Spleen (tissue), 11 donors: ENCODE measurements at regions not wholly inside any gene's neighbourhood (a gene's known extent, or its start where the extent isn't known, plus 50 kb on each side); places are given as distances from the start of the nearest gene placed in this dataset.

Experiments used
- DNase-seq: peaks from one replicate; pipeline ENCODE4 v3.0.0-alpha.2; 2020
- H3K27ac ChIP-seq, 8 donors: fragments of 200-600 bp; sonication (generic) in 7 of 8; 1 replicate in 4 of 8; 2 replicates in 4 of 8; pipeline versions ENCODE4 v1.5.0 to v1.8.0; 2016 to 2021; ENCODE audit warnings: inconsistent platforms in 4 of 8, mild to moderate bottlenecking in 4 of 8, moderate library complexity in 1 of 8
- H3K27me3 ChIP-seq, 7 donors: fragments of 200-600 bp; sonication (generic) in 6 of 7; replicated peaks in 1 of 7; 1 replicate in 4 of 7; 2 replicates in 3 of 7; pipeline versions ENCODE4 v1.5.0 to v1.8.0; 2016 to 2021; ENCODE audit warnings: inconsistent platforms in 3 of 7, mild to moderate bottlenecking in 1 of 7
- H3K36me3 ChIP-seq, 6 donors: fragments of 200-600 bp; sonication (generic) in 5 of 6; 1 replicate in 4 of 6; 2 replicates in 2 of 6; pipeline versions ENCODE4 v1.5.0 to v1.8.0; 2016 to 2021; ENCODE audit warnings: inconsistent platforms in 2 of 6
- H3K4me1 ChIP-seq, 6 donors: fragments of 200-600 bp; sonication (generic) in 5 of 6; 1 replicate in 3 of 6; 2 replicates in 3 of 6; pipeline versions ENCODE4 v1.5.0 to v1.8.0; 2016 to 2021; ENCODE audit warnings: inconsistent platforms in 3 of 6
- H3K4me3 ChIP-seq, 8 donors: fragments of 200-600 bp; sonication (generic) in 7 of 8; 1 replicate in 4 of 8; 2 replicates in 4 of 8; pipeline versions ENCODE4 v1.5.0 to v1.8.0; 2016 to 2021; ENCODE audit warnings: inconsistent platforms in 4 of 8, mild to moderate bottlenecking in 4 of 8, moderate library complexity in 2 of 8
- H3K9me3 ChIP-seq, 8 donors: fragments of 200-600 bp; sonication (generic) in 7 of 8; 1 replicate in 4 of 8; 2 replicates in 4 of 8; pipeline versions ENCODE4 v1.5.0 to v1.8.0; 2016 to 2021; ENCODE audit warnings: inconsistent platforms in 4 of 8
- POLR2A ChIP-seq, 3 donors: fragments of 450-650 bp; IDR thresholded peaks; one replicate each; pipeline ENCODE4 v1.5.1; 2017; ENCODE audit warnings: antibody characterized with exemption in 3 of 3, mild to moderate bottlenecking in 1 of 3
- POLR2AphosphoS5 ChIP-seq, 3 donors: sonication (generic); formaldehyde crosslinking; IDR thresholded peaks; one replicate each; pipeline ENCODE4 v1.5.1; 2017; ENCODE audit warnings: antibody characterized with exemption in 3 of 3
- WGBS, 5 donors: extraction: QIAGEN DNeasy Blood & Tissue Kit in 3 of 5; methylation state at CpG; one replicate each; pipeline versions ENCODE4 v1.1.5 to v1.1.7; 2013 to 2018; 5-methylcytosine and 5-hydroxymethylcytosine counted together
- intact Hi-C: fragments of 100-400 bp; cut with DNase I; formaldehyde crosslinking; loops from one replicate; pipeline ENCODE4 v1.15.0; 2023; ENCODE audit warnings: low total_unique reads
- TF ChIP-seq, protein P1 (sequence below), 11 experiments: fragments of 200-600 bp in 7 of 11; fragments of 450-650 bp in 4 of 11; sonication (generic) in 4 of 11; IDR thresholded peaks in 8 of 11; conservative IDR thresholded peaks in 3 of 11; 1 replicate in 7 of 11; 2 replicates in 4 of 11; pipeline versions ENCODE4 v1.4.0 to v1.8.0; 2016 to 2021; ENCODE audit warnings: antibody characterized with exemption in 11 of 11, inconsistent platforms in 4 of 11, mild to moderate bottlenecking in 1 of 11
- donor health status: healthy with polysubstance abuse.
- donor health status: DM: no; HTN: no; CAD: no; lungs with moderate emphysema.
- donor health status: DM: no; HTN: no; CAD: no.
- donor health status: Bipolar disorder and iron deficiency.
- donor health status: healthy.
- donor health status: DM: no; HTN: no; CAD: no.
- donor health status: DM: yes; HTN: yes; CAD: no.

DNA sequence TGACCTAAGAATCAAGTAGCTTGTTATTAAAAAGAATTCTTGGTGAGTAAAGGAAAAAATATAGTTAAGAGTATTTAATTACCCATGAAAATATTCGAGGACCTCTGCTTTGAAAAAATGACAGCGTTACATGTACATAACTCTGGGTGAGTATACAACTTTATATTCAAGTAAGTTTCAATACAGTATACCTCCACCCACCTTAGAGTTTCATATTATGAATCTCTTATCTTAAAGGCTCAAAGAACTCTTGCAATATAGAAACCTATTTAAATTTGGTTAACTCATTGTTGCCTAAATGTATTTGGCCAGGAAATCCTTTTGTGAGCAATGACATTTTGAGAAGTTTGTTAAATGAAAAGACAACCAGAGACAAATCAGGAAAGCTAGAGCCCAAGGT, 138.2 kb downstream of the QDPR start:
- WGBS, 5 donors, result 73 to 88% (median 82%) methylated on average over 2 of the region's 2 CpGs
- TF ChIP-seq, protein P1, sequence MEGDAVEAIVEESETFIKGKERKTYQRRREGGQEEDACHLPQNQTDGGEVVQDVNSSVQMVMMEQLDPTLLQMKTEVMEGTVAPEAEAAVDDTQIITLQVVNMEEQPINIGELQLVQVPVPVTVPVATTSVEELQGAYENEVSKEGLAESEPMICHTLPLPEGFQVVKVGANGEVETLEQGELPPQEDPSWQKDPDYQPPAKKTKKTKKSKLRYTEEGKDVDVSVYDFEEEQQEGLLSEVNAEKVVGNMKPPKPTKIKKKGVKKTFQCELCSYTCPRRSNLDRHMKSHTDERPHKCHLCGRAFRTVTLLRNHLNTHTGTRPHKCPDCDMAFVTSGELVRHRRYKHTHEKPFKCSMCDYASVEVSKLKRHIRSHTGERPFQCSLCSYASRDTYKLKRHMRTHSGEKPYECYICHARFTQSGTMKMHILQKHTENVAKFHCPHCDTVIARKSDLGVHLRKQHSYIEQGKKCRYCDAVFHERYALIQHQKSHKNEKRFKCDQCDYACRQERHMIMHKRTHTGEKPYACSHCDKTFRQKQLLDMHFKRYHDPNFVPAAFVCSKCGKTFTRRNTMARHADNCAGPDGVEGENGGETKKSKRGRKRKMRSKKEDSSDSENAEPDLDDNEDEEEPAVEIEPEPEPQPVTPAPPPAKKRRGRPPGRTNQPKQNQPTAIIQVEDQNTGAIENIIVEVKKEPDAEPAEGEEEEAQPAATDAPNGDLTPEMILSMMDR (IDR thresholded peaks at IDR 0.05 in 8 of 11, conservative IDR thresholded peaks at IDR 0.05 in 3 of 11), result no peak
- TF ChIP-seq POLR2A (IDR thresholded peaks at IDR 0.05) (no peak), POLR2AphosphoS5 (IDR thresholded peaks at IDR 0.05) (no peak)
- H3K36me3 ChIP-seq, result no peaks in the 10 kb centered on the region
- intact Hi-C loops, result no loop called here
- no peak overlapping the region for H3K4me3 ChIP-seq
- H3K27ac ChIP-seq, result no peak overlapping the region
- no peaks in the 10 kb centered on the region for H3K27me3 ChIP-seq
- DNase-seq, result no peak
- no peaks in the 10 kb centered on the region for H3K9me3 ChIP-seq
- no peaks in the 10 kb centered on the region for H3K4me1 ChIP-seq

DNA sequence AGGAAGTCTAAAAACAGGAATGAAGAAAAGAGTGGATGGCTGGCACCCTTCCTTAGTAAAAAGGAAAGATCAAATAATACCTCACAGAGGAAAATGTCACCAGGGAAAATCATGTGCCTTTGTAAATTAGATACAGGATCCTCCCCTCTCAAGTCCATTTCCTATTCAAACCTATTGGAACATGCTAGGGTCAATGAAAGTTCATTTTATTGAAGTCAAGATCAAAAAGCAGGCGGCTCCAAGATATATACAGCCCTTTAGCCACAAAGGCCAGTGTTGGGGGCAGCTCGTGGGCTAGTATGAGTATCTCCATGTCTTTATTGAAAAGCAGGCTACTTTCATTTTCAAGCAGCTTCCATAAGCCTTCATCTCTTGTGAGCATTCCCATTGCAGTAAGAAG, 141.1 kb downstream of the QDPR start:
- no peaks in the 10 kb centered on the region for H3K9me3 ChIP-seq
- H3K27me3 ChIP-seq, result no peaks in the 10 kb centered on the region
- no peak overlapping the region for H3K27ac ChIP-seq
- intact Hi-C loops, result no loop called here
- H3K4me1 ChIP-seq, result no peaks in the 10 kb centered on the region
- H3K4me3 ChIP-seq, result no peak overlapping the region
- no peak for DNase-seq
- H3K36me3 ChIP-seq, result no peaks in the 10 kb centered on the region
- WGBS, 5 donors, result 37 to 84% (median 60%) methylated on average over 2 of the region's 2 CpGs
- TF ChIP-seq POLR2A (IDR thresholded peaks at IDR 0.05) (no peak), POLR2AphosphoS5 (IDR thresholded peaks at IDR 0.05) (no peak)
- TF ChIP-seq, protein P1 (IDR thresholded peaks at IDR 0.05 in 8 of 11, conservative IDR thresholded peaks at IDR 0.05 in 3 of 11), result no peak

DNA sequence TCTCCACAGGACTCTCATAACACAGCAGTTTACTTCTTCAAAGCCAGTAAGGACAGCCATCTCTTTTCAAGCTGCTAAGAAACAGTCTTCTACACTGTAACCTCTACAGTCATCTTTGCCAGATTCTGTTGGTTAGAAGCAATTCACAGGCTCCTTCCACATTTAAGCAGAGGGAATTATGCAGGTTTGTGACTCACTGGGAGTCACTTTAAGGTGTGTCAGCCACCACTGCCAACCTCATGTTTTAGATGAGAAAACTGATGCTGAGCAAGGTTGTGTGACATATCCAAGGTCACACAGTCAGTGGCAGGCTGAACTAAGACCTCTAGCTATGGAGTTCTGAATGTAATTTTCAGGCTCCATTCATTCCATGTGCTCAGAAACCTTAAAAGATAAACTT, 143.5 kb downstream of the QDPR start:
- DNase-seq, result no peak
- no peak overlapping the region for H3K27ac ChIP-seq
- no peaks in the 10 kb centered on the region for H3K27me3 ChIP-seq
- H3K4me3 ChIP-seq, result no peak overlapping the region
- no peaks in the 10 kb centered on the region for H3K9me3 ChIP-seq
- intact Hi-C loops, result no loop called here
- TF ChIP-seq POLR2AphosphoS5 (IDR thresholded peaks at IDR 0.05), result no peak
- no peak for TF ChIP-seq POLR2A (IDR thresholded peaks at IDR 0.05)
- TF ChIP-seq, protein P1 (IDR thresholded peaks at IDR 0.05 in 8 of 11, conservative IDR thresholded peaks at IDR 0.05 in 3 of 11), result no peak
- no peaks in the 10 kb centered on the region for H3K4me1 ChIP-seq
- H3K36me3 ChIP-seq, result no peaks in the 10 kb centered on the region

DNA sequence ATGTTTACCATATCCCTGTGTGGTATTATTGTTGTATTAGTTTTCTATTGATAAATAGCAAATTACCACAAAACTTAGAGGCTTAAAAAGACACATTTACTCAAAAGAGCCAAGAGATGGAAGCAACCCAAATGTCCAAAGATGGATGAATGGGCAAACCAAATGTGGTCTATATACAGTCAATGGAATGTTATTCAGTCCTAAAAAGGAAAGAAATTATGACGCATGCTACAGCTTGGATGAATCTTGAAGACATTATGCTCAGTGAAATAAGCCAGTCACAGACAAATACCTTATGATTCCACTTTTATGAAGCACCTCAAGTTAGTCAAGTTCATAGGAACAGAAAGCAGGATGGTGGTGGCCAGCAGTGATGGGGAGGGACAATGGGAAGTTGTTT, 144.7 kb downstream of the QDPR start:
- Histone ChIP-seq H3K36me3 (no peaks in the 10 kb centered on the region), H3K27ac (no peak overlapping the region), H3K4me1 (no peaks in the 10 kb centered on the region), H3K9me3 (no peaks in the 10 kb centered on the region), H3K4me3 (no peak overlapping the region), H3K27me3 (no peaks in the 10 kb centered on the region)
- intact Hi-C loops, result no loop called here
- no peak for DNase-seq
- WGBS, 5 donors, result 85 to 100% (median 94%) methylated on average over 1 of the region's 1 CpG
- TF ChIP-seq POLR2A (IDR thresholded peaks at IDR 0.05) (no peak), POLR2AphosphoS5 (IDR thresholded peaks at IDR 0.05) (no peak)
- TF ChIP-seq, protein P1 (IDR thresholded peaks at IDR 0.05 in 8 of 11, conservative IDR thresholded peaks at IDR 0.05 in 3 of 11), result no peak
